HepG2 (cell line): ENCODE measurements at regions not wholly inside any gene's neighbourhood (a gene's known extent, or its start where the extent isn't known, plus 50 kb on each side); places are given as distances from the start of the nearest gene placed in this dataset.

Source experiments
- ATAC-seq: fragments of 200-7000 bp; cut with Tn5 transposase; 3 replicates; pipeline ENCODE4 v1.9.1; 2020; ENCODE audit warnings: mild to moderate bottlenecking, moderate library complexity
- BruUV-seq: library from RNA; stranded (reverse); fragments of 400-500 nt; replicated peaks from 2 replicates; lab custom pipeline; 2021; lab: Mats Ljungman, UMichigan
- CTCF ChIA-PET: fragments of 300-600 bp; formaldehyde crosslinking; extraction: SDS; loops from one replicate; lab custom pipeline; 2021; ENCODE audit warnings: low total read pairs, inconsistent platforms, low intra/inter-chr PET ratio; lab: Yijun Ruan, JAX
- POLR2A ChIA-PET: fragments of 350-600 bp; sonication (Branson Sonifier 250); formaldehyde crosslinking; loops from one replicate; lab custom pipeline; 2020; ENCODE audit warnings: antibody characterized with exemption, inconsistent platforms; lab: Yijun Ruan, JAX
- DNase-seq: peaks from one replicate; pipeline ENCODE4 v3.0.0-alpha.2; 2015; ENCODE audit warnings: low spot score
- FAIRE-seq: peaks from 3 replicates; lab custom pipeline; 2011; peaks lifted over from hg19 to GRCh38; lab: Jason Lieb, UNC
- H2AFZ ChIP-seq: one replicate; pipeline ENCODE4 v1.6.1; 2011; ENCODE audit warnings: low read length, inconsistent platforms
- H3K27ac ChIP-seq: fragments of 300-600 bp; 3 replicates; pipeline ENCODE4 v1.8.0; 2011; ENCODE audit warnings: mixed run types, mild to moderate bottlenecking, mixed read lengths, low read length, inconsistent platforms; ENCODE audit not compliant: insufficient read depth; ENCODE audit errors: extremely low read length
- H3K27me3 ChIP-seq, 2 experiments: fragments of 200-600 bp in 1 of 2; 2 replicates in 1 of 2; 3 replicates in 1 of 2; pipeline versions ENCODE4 v1.6.0 to v1.8.0; 2011; ENCODE audit warnings: low read length in 2 of 2, mild to moderate bottlenecking in 2 of 2, moderate library complexity in 2 of 2, inconsistent platforms in 1 of 2; ENCODE audit not compliant: insufficient read depth in 2 of 2, control insufficient read depth in 1 of 2
- H3K36me3 ChIP-seq, 2 experiments: fragments of 200-600 bp in 1 of 2; replicated peaks in 1 of 2; 2 replicates in 1 of 2; 3 replicates in 1 of 2; pipeline versions ENCODE4 v1.5.1 to v1.8.0; 2011; ENCODE audit warnings: low read length in 2 of 2, inconsistent platforms in 1 of 2; ENCODE audit not compliant: insufficient read depth in 2 of 2, control insufficient read depth in 1 of 2
- H3K4me1 ChIP-seq: 2 replicates; pipeline ENCODE4 v1.5.1; 2012; ENCODE audit warnings: low read length, inconsistent platforms; ENCODE audit not compliant: insufficient read depth
- H3K4me2 ChIP-seq: 2 replicates; pipeline ENCODE4 v1.6.0; 2011; ENCODE audit warnings: low read depth, low read length, inconsistent platforms
- H3K4me3 ChIP-seq, 3 experiments: fragments of 200-600 bp in 1 of 3; sonication (generic), shearing (Covaris generic) in 1 of 3; replicated peaks in 1 of 3; 2 replicates each; pipeline ENCODE4 v1.5.1; 2011 to 2016; ENCODE audit warnings: low read length in 3 of 3, inconsistent platforms in 2 of 3, low read depth in 2 of 3, mild to moderate bottlenecking in 2 of 3, control low read depth in 1 of 3, mixed read lengths in 1 of 3; ENCODE audit not compliant: insufficient read depth in 1 of 3
- H3K79me2 ChIP-seq: one replicate; pipeline ENCODE4 v1.6.1; 2011; ENCODE audit warnings: low read length, inconsistent platforms; ENCODE audit not compliant: insufficient read depth
- H3K9ac ChIP-seq: 2 replicates; pipeline ENCODE4 v1.6.0; 2011; ENCODE audit warnings: mild to moderate bottlenecking, low read depth, low read length, inconsistent platforms; ENCODE audit not compliant: insufficient read depth
- H3K9me3 ChIP-seq: 2 replicates; pipeline ENCODE4 v1.5.1; 2012; ENCODE audit warnings: mild to moderate bottlenecking, low read length
- H4K20me1 ChIP-seq: 2 replicates; pipeline ENCODE4 v1.6.0; 2011; ENCODE audit warnings: inconsistent platforms, mild to moderate bottlenecking, low read length, moderate library complexity; ENCODE audit not compliant: insufficient read depth
- CBX2 ChIP-seq, 2 experiments: fragments of 200-600 bp in 1 of 2; sonication (generic); formaldehyde crosslinking in 1 of 2; IDR thresholded peaks; 2 replicates each; pipeline versions ENCODE4 v1.7.0 to v1.8.1; 2018 to 2022; ENCODE audit warnings: low read depth in 2 of 2, low read length in 1 of 2, mild to moderate bottlenecking in 1 of 2, missing genetic modification reagents in 1 of 2
- KDM5A ChIP-seq: fragments of 200-600 bp; sonication (generic); IDR thresholded peaks from 2 replicates; pipeline ENCODE4 v1.7.0; 2018; ENCODE audit warnings: antibody characterized with exemption, mild to moderate bottlenecking, low read length, borderline replicate concordance
- MAFF ChIP-seq: IDR thresholded peaks from 2 replicates; pipeline ENCODE4 v1.6.1; 2011; ENCODE audit warnings: low read depth, low read length, improper control_type of control experiment
- MLLT10 ChIP-seq: sonication (generic); formaldehyde crosslinking; IDR thresholded peaks from 2 replicates; pipeline ENCODE4 v1.4.0; 2020; ENCODE audit warnings: missing genetic modification reagents
- SOX5 ChIP-seq: IDR thresholded peaks from 2 replicates; pipeline ENCODE4 v1.6.1; 2016; ENCODE audit warnings: borderline replicate concordance
- TEAD3 ChIP-seq: optimal IDR thresholded peaks from 2 replicates; pipeline ENCODE3; 2016; ENCODE audit warnings: borderline replicate concordance
- ZBTB7B ChIP-seq: sonication (generic); formaldehyde crosslinking; IDR thresholded peaks from 2 replicates; pipeline ENCODE4 v1.4.0; 2020; ENCODE audit warnings: missing genetic modification reagents
- ZNF20 ChIP-seq: sonication (generic); formaldehyde crosslinking; IDR thresholded peaks from 2 replicates; pipeline ENCODE4 v1.4.0; 2020; ENCODE audit warnings: mild to moderate bottlenecking, moderate library complexity, missing genetic modification reagents
- WGBS: methylation state at CpG from one replicate; pipeline ENCODE4 v1.1.6; 2017; ENCODE audit warnings: low lambda C conversion rate; 5-methylcytosine and 5-hydroxymethylcytosine counted together
- in situ Hi-C: cut with HindIII; loops from 2 replicates; pipeline ENCODE4 v1.10.0; 2017; ENCODE audit warnings: low pct_unique_long_range_greater_than_20kb; ENCODE audit not compliant: extremely low pct_ligation_motif_present
- intact Hi-C: fragments of 100-400 bp; cut with micrococcal nuclease; formaldehyde crosslinking; loops from one replicate; pipeline ENCODE4 v1.10.0; 2022; ENCODE audit not compliant: unreplicated experiment
- TF ChIP-seq, protein P1 (sequence below): sonication (generic); formaldehyde crosslinking; IDR thresholded peaks from 2 replicates; pipeline ENCODE4 v1.5.0; 2020; ENCODE audit warnings: mild to moderate bottlenecking, missing genetic modification reagents, borderline replicate concordance
- TF ChIP-seq, protein P2 (sequence below): sonication (generic); formaldehyde crosslinking; IDR thresholded peaks from 2 replicates; pipeline ENCODE4 v1.4.0; 2020; ENCODE audit warnings: mild to moderate bottlenecking, missing genetic modification reagents, borderline replicate concordance
- TF ChIP-seq, protein P3 (sequence below): sonication (generic); formaldehyde crosslinking; IDR thresholded peaks from 2 replicates; pipeline ENCODE4 v1.8.0; 2022; ENCODE audit warnings: mild to moderate bottlenecking, missing genetic modification reagents, moderate library complexity

DNA sequence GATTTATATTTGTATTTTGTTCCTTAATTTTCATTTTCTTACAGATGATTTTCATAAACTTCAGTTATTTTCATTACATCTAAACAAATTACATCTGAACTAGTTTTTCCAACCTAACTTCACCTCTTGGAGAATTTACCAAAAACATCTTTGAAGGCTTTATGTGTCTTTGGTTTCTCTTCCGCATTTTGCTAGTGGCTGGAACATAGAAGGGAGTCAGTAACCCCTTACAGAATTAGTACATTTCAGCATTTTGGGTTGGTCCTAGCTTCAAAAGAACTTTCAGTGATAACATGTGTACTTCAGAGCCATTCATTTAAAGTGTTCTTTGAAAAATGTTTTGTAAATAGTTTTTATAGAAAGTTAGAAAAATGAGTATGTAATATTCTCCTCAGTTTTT lies 169.8 kb upstream of the MTPN start:
- Histone ChIP-seq H3K9ac (no peak overlapping the region), H4K20me1 (no peaks in the 10 kb centered on the region), H3K4me1 (no peaks in the 10 kb centered on the region), H3K9me3 (no peaks in the 10 kb centered on the region), H3K79me2 (no peaks in the 10 kb centered on the region), H3K27me3 (no peaks in the 10 kb centered on the region), H3K27ac (no peak overlapping the region)
- 3% methylated on average over 1 of the region's 1 CpG for WGBS
- no TSS peak for BruUV-seq
- ATAC-seq, result no peak
- POLR2A ChIA-PET, result no interaction called here
- in situ Hi-C loops, result no loop called here
- intact Hi-C loops, result no loop called here
- TF ChIP-seq, protein P1, sequence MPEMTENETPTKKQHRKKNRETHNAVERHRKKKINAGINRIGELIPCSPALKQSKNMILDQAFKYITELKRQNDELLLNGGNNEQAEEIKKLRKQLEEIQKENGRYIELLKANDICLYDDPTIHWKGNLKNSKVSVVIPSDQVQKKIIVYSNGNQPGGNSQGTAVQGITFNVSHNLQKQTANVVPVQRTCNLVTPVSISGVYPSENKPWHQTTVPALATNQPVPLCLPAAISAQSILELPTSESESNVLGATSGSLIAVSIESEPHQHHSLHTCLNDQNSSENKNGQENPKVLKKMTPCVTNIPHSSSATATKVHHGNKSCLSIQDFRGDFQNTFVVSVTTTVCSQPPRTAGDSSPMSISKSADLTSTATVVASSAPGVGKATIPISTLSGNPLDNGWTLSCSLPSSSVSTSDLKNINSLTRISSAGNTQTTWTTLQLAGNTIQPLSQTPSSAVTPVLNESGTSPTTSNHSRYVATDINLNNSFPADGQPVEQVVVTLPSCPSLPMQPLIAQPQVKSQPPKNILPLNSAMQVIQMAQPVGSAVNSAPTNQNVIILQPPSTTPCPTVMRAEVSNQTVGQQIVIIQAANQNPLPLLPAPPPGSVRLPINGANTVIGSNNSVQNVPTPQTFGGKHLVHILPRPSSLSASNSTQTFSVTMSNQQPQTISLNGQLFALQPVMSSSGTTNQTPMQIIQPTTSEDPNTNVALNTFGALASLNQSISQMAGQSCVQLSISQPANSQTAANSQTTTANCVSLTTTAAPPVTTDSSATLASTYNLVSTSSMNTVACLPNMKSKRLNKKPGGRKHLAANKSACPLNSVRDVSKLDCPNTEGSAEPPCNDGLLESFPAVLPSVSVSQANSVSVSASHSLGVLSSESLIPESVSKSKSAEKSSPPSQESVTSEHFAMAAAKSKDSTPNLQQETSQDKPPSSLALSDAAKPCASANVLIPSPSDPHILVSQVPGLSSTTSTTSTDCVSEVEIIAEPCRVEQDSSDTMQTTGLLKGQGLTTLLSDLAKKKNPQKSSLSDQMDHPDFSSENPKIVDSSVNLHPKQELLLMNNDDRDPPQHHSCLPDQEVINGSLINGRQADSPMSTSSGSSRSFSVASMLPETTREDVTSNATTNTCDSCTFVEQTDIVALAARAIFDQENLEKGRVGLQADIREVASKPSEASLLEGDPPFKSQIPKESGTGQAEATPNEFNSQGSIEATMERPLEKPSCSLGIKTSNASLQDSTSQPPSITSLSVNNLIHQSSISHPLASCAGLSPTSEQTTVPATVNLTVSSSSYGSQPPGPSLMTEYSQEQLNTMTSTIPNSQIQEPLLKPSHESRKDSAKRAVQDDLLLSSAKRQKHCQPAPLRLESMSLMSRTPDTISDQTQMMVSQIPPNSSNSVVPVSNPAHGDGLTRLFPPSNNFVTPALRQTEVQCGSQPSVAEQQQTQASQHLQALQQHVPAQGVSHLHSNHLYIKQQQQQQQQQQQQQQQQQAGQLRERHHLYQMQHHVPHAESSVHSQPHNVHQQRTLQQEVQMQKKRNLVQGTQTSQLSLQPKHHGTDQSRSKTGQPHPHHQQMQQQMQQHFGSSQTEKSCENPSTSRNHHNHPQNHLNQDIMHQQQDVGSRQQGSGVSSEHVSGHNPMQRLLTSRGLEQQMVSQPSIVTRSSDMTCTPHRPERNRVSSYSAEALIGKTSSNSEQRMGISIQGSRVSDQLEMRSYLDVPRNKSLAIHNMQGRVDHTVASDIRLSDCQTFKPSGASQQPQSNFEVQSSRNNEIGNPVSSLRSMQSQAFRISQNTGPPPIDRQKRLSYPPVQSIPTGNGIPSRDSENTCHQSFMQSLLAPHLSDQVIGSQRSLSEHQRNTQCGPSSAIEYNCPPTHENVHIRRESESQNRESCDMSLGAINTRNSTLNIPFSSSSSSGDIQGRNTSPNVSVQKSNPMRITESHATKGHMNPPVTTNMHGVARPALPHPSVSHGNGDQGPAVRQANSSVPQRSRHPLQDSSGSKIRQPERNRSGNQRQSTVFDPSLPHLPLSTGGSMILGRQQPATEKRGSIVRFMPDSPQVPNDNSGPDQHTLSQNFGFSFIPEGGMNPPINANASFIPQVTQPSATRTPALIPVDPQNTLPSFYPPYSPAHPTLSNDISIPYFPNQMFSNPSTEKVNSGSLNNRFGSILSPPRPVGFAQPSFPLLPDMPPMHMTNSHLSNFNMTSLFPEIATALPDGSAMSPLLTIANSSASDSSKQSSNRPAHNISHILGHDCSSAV (CRISPR knock-in tag), result no peak
- TF ChIP-seq CBX2 (IDR thresholded peaks at IDR 0.05; ENCODE audit: low read depth, low read length) (no peak), CBX2 (CRISPR knock-in tag; IDR thresholded peaks at IDR 0.05; ENCODE audit: low read depth) (no peak), TEAD3 (no peak), ZBTB7B (no peak), KDM5A (no peak), MAFF (no peak), ZNF20 (CRISPR knock-in tag) (no peak), SOX5 (CRISPR knock-in tag) (no peak), MLLT10 (CRISPR knock-in tag) (no peak)
- TF ChIP-seq, protein P2, sequence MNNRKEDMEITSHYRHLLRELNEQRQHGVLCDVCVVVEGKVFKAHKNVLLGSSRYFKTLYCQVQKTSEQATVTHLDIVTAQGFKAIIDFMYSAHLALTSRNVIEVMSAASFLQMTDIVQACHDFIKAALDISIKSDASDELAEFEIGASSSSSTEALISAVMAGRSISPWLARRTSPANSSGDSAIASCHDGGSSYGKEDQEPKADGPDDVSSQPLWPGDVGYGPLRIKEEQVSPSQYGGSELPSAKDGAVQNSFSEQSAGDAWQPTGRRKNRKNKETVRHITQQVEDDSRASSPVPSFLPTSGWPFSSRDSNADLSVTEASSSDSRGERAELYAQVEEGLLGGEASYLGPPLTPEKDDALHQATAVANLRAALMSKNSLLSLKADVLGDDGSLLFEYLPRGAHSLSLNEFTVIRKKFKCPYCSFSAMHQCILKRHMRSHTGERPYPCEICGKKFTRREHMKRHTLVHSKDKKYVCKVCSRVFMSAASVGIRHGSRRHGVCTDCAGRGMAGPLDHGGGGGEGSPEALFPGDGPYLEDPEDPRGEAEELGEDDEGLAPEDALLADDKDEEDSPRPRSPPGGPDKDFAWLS (CRISPR knock-in tag), result no peak
- TF ChIP-seq, protein P3, sequence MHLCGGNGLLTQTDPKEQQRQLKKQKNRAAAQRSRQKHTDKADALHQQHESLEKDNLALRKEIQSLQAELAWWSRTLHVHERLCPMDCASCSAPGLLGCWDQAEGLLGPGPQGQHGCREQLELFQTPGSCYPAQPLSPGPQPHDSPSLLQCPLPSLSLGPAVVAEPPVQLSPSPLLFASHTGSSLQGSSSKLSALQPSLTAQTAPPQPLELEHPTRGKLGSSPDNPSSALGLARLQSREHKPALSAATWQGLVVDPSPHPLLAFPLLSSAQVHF (CRISPR knock-in tag), result no peak
- TF ChIP-seq, all 625 proteins: peak for 0
- Histone ChIP-seq H3K4me3 (no peak overlapping the region), H2AFZ (no peak overlapping the region), H3K4me2 (no peak overlapping the region), H3K36me3 (no peaks in the 10 kb centered on the region)
- DNase-seq (no peak), FAIRE-seq (no peak)
- CTCF ChIA-PET, result no interaction called here
